Panc1 (cell line): ENCODE measurements at regions not wholly inside any gene's neighbourhood (a gene's known extent, or its start where the extent isn't known, plus 50 kb on each side); places are given as distances from the start of the nearest gene placed in this dataset.

Experiments
- SIN3A ChIP-seq: IDR thresholded peaks from 2 replicates; pipeline ENCODE4 v1.6.1; 2012; ENCODE audit warnings: low read depth, mild to moderate bottlenecking, low read length, moderate library complexity, borderline replicate concordance; ENCODE audit not compliant: insufficient read depth
- TCF7L2 ChIP-seq: IDR thresholded peaks from 2 replicates; pipeline ENCODE4 v1.6.1; 2011; ENCODE audit warnings: mild to moderate bottlenecking, low read depth, low read length, inconsistent platforms
- TF ChIP-seq, protein P1 (sequence below): fragments of 450-650 bp; IDR thresholded peaks from 2 replicates; pipeline ENCODE4 v1.5.1; 2017; ENCODE audit warnings: mild to moderate bottlenecking
- TF ChIP-seq, protein P2 (sequence below), 2 experiments: IDR thresholded peaks; 2 replicates each; pipeline ENCODE4 v1.6.1; 2011 to 2012; ENCODE audit warnings: low read depth in 2 of 2, control low read depth in 1 of 2, low read length in 1 of 2, mild to moderate bottlenecking in 1 of 2, moderate library complexity in 1 of 2; ENCODE audit not compliant: insufficient read depth in 1 of 2

DNA sequence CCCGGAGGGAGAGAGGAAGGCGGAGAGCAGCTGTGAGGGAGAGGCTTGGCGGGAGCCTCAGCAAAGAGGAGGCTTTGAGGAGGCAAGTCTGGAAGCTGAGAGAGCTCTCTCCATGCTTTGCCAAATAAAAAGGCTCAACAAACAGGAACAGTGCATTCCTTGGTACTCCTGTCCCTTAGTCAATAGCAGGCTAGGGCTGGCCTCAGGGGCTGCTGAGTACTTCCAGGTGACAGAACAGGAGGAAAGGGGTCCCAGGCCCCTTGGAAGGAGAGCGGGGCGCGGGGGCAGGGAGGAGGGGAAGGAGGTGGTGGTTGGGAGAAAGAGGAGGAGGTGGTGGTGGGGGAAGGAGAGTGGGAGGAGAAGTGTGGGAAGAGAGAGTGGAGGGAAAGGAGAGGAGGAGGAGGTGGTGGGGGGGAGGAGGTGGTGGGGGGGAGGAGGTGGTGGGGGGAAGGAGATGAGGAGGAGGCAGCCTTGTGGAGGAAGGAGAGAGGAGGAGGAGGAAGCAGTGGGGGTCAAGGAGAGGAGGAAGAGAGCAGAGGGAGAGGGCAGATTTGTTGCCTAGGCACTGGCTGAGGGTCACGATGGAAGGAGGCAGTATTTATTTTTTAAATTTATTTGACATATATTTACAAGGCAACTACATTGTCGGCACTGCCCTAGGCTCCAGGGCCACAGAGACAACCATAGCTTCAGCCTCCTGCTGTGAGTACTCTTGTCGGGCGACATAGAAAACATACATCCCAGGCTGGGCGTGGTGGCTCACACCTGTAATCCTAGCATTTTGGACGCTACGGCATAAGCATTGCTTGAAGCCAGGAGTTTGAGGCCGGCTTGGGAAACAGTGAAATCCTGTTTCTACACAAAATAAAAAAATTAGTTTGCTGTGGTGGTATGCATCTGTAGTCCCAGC is 74.2 kb upstream of the ZBED5 start:
- TF ChIP-seq, protein P1, sequence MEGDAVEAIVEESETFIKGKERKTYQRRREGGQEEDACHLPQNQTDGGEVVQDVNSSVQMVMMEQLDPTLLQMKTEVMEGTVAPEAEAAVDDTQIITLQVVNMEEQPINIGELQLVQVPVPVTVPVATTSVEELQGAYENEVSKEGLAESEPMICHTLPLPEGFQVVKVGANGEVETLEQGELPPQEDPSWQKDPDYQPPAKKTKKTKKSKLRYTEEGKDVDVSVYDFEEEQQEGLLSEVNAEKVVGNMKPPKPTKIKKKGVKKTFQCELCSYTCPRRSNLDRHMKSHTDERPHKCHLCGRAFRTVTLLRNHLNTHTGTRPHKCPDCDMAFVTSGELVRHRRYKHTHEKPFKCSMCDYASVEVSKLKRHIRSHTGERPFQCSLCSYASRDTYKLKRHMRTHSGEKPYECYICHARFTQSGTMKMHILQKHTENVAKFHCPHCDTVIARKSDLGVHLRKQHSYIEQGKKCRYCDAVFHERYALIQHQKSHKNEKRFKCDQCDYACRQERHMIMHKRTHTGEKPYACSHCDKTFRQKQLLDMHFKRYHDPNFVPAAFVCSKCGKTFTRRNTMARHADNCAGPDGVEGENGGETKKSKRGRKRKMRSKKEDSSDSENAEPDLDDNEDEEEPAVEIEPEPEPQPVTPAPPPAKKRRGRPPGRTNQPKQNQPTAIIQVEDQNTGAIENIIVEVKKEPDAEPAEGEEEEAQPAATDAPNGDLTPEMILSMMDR, result no peak
- TF ChIP-seq, protein P2, sequence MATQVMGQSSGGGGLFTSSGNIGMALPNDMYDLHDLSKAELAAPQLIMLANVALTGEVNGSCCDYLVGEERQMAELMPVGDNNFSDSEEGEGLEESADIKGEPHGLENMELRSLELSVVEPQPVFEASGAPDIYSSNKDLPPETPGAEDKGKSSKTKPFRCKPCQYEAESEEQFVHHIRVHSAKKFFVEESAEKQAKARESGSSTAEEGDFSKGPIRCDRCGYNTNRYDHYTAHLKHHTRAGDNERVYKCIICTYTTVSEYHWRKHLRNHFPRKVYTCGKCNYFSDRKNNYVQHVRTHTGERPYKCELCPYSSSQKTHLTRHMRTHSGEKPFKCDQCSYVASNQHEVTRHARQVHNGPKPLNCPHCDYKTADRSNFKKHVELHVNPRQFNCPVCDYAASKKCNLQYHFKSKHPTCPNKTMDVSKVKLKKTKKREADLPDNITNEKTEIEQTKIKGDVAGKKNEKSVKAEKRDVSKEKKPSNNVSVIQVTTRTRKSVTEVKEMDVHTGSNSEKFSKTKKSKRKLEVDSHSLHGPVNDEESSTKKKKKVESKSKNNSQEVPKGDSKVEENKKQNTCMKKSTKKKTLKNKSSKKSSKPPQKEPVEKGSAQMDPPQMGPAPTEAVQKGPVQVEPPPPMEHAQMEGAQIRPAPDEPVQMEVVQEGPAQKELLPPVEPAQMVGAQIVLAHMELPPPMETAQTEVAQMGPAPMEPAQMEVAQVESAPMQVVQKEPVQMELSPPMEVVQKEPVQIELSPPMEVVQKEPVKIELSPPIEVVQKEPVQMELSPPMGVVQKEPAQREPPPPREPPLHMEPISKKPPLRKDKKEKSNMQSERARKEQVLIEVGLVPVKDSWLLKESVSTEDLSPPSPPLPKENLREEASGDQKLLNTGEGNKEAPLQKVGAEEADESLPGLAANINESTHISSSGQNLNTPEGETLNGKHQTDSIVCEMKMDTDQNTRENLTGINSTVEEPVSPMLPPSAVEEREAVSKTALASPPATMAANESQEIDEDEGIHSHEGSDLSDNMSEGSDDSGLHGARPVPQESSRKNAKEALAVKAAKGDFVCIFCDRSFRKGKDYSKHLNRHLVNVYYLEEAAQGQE (IDR thresholded peaks at IDR 0.05; ENCODE audit: insufficient read depth in 1 of 2, low read depth in 2 of 2, low read length in 1 of 2), result peak in 1 of 2 experiments; percentile 1; a peak in 1 of 4 replicates
- TF ChIP-seq SIN3A (no peak), TCF7L2 (no peak)
